Fibroblast of the aortic adventitia (primary cell): ENCODE measurements at regions not wholly inside any gene's neighbourhood (a gene's known extent, or its start where the extent isn't known, plus 50 kb on each side); places are given as distances from the start of the nearest gene placed in this dataset.
"Not testable (repeated sequence)": the region's sequence is repeated elsewhere in the genome, so short reads cannot be mapped to it uniquely, and the experiment has no call there.

Experiments
- DNase-seq: peaks from one replicate; pipeline ENCODE4 v3.0.0-alpha.2; 2010; ENCODE audit warnings: low read depth
- H3K4me3 ChIP-seq: 2 replicates; pipeline ENCODE4 v1.5.1; 2011; ENCODE audit warnings: low read depth, mild to moderate bottlenecking, control low read depth, low read length, moderate library complexity
- CTCF ChIP-seq: IDR thresholded peaks from 2 replicates; pipeline ENCODE4 v1.5.1; 2011; ENCODE audit warnings: mild to moderate bottlenecking, low read length, control low read depth, inconsistent platforms; ENCODE audit not compliant: insufficient read depth

DNA sequence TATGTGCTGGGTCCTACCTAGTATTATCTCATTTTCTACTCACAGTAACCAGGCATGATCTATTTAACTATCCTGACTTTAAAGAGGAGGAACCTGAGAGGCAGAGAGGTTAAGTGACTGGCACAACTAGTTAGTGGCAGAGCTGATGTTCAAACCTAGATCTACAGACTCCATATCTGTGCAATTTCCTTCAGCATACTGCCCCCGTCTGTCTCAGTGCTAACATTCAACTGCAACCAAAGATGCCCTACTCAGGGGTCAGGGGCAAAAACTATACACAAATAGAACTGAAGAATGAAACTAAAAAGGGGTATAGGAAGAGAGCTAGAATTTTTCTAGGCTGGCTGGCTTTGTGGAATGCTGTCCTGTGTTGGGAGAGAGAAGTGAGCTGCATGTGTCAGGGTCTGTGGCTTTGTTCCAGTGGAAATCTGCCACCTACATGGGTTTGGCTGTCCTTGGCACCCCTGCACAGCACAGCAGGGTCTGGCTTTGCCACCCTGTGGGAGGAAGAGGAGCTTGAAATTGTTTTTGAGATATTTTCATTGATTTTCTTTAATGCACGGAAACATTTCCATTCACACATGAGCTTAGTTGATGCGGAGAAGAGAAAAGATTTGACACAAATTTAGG lies 368.5 kb downstream of the RPS6KC1 start:
- no peak for TF ChIP-seq CTCF
- no peak overlapping the region for H3K4me3 ChIP-seq
- DNase-seq = no peak

DNA sequence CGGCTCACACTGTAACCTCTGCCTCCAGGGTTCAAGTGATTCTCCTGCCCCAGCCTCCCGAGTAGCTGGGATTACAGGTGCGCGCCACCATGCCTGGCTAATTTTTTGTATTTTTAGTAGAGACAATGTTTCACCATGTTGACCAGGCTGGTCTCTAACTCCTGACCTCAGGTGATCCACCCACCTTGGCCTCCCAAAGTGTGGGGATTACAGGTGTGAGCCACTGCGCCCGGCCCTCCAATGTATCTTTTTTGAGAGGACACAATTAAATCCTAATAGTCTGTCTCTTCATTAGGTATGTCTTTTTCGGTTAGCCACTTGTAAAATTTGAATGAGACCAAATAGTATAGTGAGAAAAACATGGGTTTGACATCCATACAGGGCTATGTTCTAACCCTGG lies 370.1 kb downstream of the RPS6KC1 start:
- H3K4me3 ChIP-seq, DNase-seq: not testable (repeated sequence)

GRCh38 chr1:213423041-213423440 lies 372.0 kb downstream of the RPS6KC1 start:
- no peak for DNase-seq
- TF ChIP-seq CTCF = no peak

GRCh38 chr1:213423605-213424004 lies 372.6 kb downstream of the RPS6KC1 start:
- no peak for TF ChIP-seq CTCF
- no peak for DNase-seq
- H3K4me3 ChIP-seq = no peak overlapping the region

More at GRCh38 chr1:213423041-213423440, 372.0 kb downstream of the RPS6KC1 start:
- no peak overlapping the region for H3K4me3 ChIP-seq

DNA sequence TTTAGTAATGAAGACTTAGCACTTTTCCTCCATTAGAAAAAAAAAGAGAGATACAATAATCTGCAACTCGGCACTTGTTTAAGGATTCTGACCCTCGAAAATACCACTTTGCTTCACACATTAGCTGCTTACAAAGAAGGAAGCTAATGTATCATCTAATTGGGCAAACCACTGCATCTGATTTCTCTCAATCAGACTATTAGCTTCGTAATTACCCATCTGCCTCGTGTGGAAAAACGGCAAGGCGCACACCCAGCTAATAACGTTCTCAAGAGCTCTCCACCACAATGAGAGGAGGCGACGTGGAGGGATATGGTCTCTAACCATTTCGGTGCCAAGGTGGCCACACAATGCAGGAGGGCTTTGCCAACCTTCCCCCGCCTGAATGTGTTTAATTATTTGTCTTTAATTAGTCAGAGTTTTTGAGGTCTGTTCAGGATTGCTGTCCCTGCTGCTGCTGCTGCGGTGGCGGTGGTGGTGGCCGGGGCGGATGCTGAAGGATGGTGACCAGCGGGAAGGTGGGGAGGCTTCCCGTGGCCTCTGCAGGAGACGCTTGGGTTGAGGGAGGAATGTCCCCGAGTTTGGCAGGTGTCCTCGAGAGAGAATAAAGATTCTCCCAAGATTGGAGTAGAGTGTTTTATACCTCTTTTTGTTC lies 374.5 kb downstream of the RPS6KC1 start:
- H3K4me3 ChIP-seq = no peak overlapping the region
- TF ChIP-seq CTCF = no peak
- no peak for DNase-seq

DNA sequence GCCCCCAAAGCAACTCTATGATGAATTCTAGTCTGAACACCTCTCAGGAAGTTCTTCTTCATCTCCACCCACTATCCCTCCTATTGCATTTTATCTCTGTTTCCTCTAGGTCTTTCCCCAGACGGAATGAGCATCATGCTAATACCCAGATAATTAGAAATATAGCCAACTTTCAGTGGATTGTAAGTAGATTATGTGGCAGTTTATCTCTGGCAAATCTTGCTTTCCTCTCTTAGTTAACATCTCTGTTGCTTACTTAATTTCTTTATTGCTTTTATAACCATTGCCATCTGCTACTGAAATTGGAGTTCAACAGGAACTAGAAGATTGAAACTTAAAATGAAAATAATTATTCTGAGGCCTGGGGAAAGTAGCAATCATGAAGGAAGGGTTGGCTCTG lies 378.6 kb downstream of the RPS6KC1 start:
- TF ChIP-seq CTCF = no peak
- no peak for DNase-seq
- H3K4me3 ChIP-seq = no peak overlapping the region

- no peak for TF ChIP-seq CTCF
- no peak overlapping the region for H3K4me3 ChIP-seq
- no peak for DNase-seq
Observed at GRCh38 chr1:213435715-213436114, 384.7 kb downstream of the RPS6KC1 start.
